Activated effector memory CD4-positive, alpha-beta T cell treated with anti-CD3 and anti-CD28 coated beads, Interleukin-2, amount 50 U/mL, for 16 hours (primary cell): ENCODE measurements at regions not wholly inside any gene's neighbourhood (a gene's known extent, or its start where the extent isn't known, plus 50 kb on each side); places are given as distances from the start of the nearest gene placed in this dataset.

Experiments
- DNase-seq: peaks from one replicate; pipeline ENCODE4 v3.0.0-alpha.2; 2020

- DNase-seq, result no peak
These were observed 52.0 kb downstream of the LRATD1 start for GRCh38 chr2:14684516-14684915.

- DNase-seq, result no peak
These were observed 58.4 kb downstream of the LRATD1 start for GRCh38 chr2:14690926-14691325.

- DNase-seq, result no peak
These were observed 61.4 kb downstream of the LRATD1 start for GRCh38 chr2:14693874-14694273.

- DNase-seq, result no peak
These were observed 68.2 kb downstream of the LRATD1 start for GRCh38 chr2:14700753-14701152.

- no peak for DNase-seq
These were observed 69.7 kb downstream of the LRATD1 start for GRCh38 chr2:14702258-14702657.

GRCh38 chr2:14706201-14706600, 73.7 kb downstream of the LRATD1 start:
- no peak for DNase-seq

GRCh38 chr2:14712111-14712510, 79.6 kb downstream of the LRATD1 start:
- no peak for DNase-seq

GRCh38 chr2:14713248-14713647, 80.7 kb downstream of the LRATD1 start:
- no peak for DNase-seq

GRCh38 chr2:14715600-14715999, 83.1 kb downstream of the LRATD1 start:
- DNase-seq, result no peak

- no peak for DNase-seq
These were observed 83.8 kb downstream of the LRATD1 start for GRCh38 chr2:14716319-14716718.

- DNase-seq, result no peak
These were observed 84.6 kb downstream of the LRATD1 start for GRCh38 chr2:14717131-14717530.

- no peak for DNase-seq
These were observed 87.8 kb downstream of the LRATD1 start for GRCh38 chr2:14720319-14720718.

GRCh38 chr2:14720739-14721138, 88.2 kb downstream of the LRATD1 start:
- DNase-seq, result no peak

GRCh38 chr2:14722904-14723570, 90.5 kb downstream of the LRATD1 start:
- DNase-seq, result no peak

- DNase-seq, result no peak
These were observed 91.2 kb downstream of the LRATD1 start for GRCh38 chr2:14723684-14724083.

GRCh38 chr2:14735696-14736095, 103.2 kb downstream of the LRATD1 start:
- no peak for DNase-seq

- no peak for DNase-seq
These were observed 104.7 kb downstream of the LRATD1 start for GRCh38 chr2:14737201-14737600.

GRCh38 chr2:14743861-14744260, 111.3 kb downstream of the LRATD1 start:
- no peak for DNase-seq

- no peak for DNase-seq
These were observed 113.0 kb downstream of the LRATD1 start for GRCh38 chr2:14745288-14746076.

GRCh38 chr2:14746133-14746532, 113.6 kb downstream of the LRATD1 start:
- no peak for DNase-seq

- no peak for DNase-seq
These were observed 114.9 kb downstream of the LRATD1 start for GRCh38 chr2:14747447-14747846.

GRCh38 chr2:14749884-14750283, 117.4 kb downstream of the LRATD1 start:
- no peak for DNase-seq

- no peak for DNase-seq
These were observed 117.9 kb downstream of the LRATD1 start for GRCh38 chr2:14750433-14750832.

GRCh38 chr2:14751581-14751980, 119.1 kb downstream of the LRATD1 start:
- no peak for DNase-seq

- no peak for DNase-seq
These were observed 119.8 kb downstream of the LRATD1 start for GRCh38 chr2:14752295-14752694.
